ENCODE measurements at regions not wholly inside any gene's neighbourhood (a gene's known extent, or its start where the extent isn't known, plus 50 kb on each side); places are given as distances from the start of the nearest gene placed in this dataset.

GRCh38 chr2:150759106-150759505, 271.6 kb upstream of the RND3 start:
- no peak overlapping the region for H3K4me3 Mint-ChIP-seq
- CTCF ChIA-PET: no interaction called here
- no peaks in the 10 kb centered on the region for H3K36me3 Mint-ChIP-seq

GRCh38 chr2:150752229-150752628, 264.8 kb upstream of the RND3 start:
- CTCF ChIA-PET: interaction anchor here (0.7 kb wide), 1 partner anchor 487 kb away, joined by 3 read pairs; no protein-coding TSS in a partner anchor
- H3K27ac Mint-ChIP-seq: no peak overlapping the region
- DNase-seq: no peak
- no peak overlapping the region for H3K4me3 Mint-ChIP-seq
- H3K27me3 Mint-ChIP-seq: no peaks in the 10 kb centered on the region
- no peaks in the 10 kb centered on the region for H3K4me1 Mint-ChIP-seq
- H3K36me3 Mint-ChIP-seq: no peaks in the 10 kb centered on the region
- no peaks in the 10 kb centered on the region for H3K9me3 Mint-ChIP-seq

More at GRCh38 chr2:150759106-150759505, 271.6 kb upstream of the RND3 start:
- Mint-ChIP-seq H3K4me1 (no peaks in the 10 kb centered on the region), H3K27ac (no peak overlapping the region), H3K27me3 (no peaks in the 10 kb centered on the region), H3K9me3 (no peaks in the 10 kb centered on the region)
- DNase-seq: no peak

GRCh38 chr2:150750720-150751119, 263.3 kb upstream of the RND3 start:
- CTCF ChIA-PET: no interaction called here
- DNase-seq: no peak
- no peaks in the 10 kb centered on the region for H3K27me3 Mint-ChIP-seq
- no peaks in the 10 kb centered on the region for H3K4me1 Mint-ChIP-seq
- no peak overlapping the region for H3K4me3 Mint-ChIP-seq
- no peaks in the 10 kb centered on the region for H3K36me3 Mint-ChIP-seq
- no peak overlapping the region for H3K27ac Mint-ChIP-seq
- no peaks in the 10 kb centered on the region for H3K9me3 Mint-ChIP-seq

- no peak overlapping the region for H3K4me3 Mint-ChIP-seq
- no peaks in the 10 kb centered on the region for H3K4me1 Mint-ChIP-seq
- H3K27me3 Mint-ChIP-seq: no peaks in the 10 kb centered on the region
- no peaks in the 10 kb centered on the region for H3K36me3 Mint-ChIP-seq
- H3K27ac Mint-ChIP-seq: no peak overlapping the region
- H3K9me3 Mint-ChIP-seq: no peaks in the 10 kb centered on the region
- CTCF ChIA-PET: no interaction called here
- DNase-seq: no peak
Observed at GRCh38 chr2:150742094-150742493, 254.6 kb upstream of the RND3 start.

- H3K9me3 Mint-ChIP-seq: no peaks in the 10 kb centered on the region
- DNase-seq: no peak
- no peak overlapping the region for H3K27ac Mint-ChIP-seq
- no peaks in the 10 kb centered on the region for H3K27me3 Mint-ChIP-seq
- no peaks in the 10 kb centered on the region for H3K4me1 Mint-ChIP-seq
- CTCF ChIA-PET: no interaction called here
- H3K36me3 Mint-ChIP-seq: no peaks in the 10 kb centered on the region
- no peak overlapping the region for H3K4me3 Mint-ChIP-seq
Observed at GRCh38 chr2:150735894-150736498, 248.5 kb upstream of the RND3 start.

GRCh38 chr2:150733051-150733618, 245.7 kb upstream of the RND3 start:
- no peaks in the 10 kb centered on the region for H3K27me3 Mint-ChIP-seq
- no peak for DNase-seq
- H3K4me3 Mint-ChIP-seq: no peak overlapping the region
- H3K9me3 Mint-ChIP-seq: no peaks in the 10 kb centered on the region
- no peak overlapping the region for H3K27ac Mint-ChIP-seq
- CTCF ChIA-PET: no interaction called here
- H3K4me1 Mint-ChIP-seq: no peaks in the 10 kb centered on the region
- H3K36me3 Mint-ChIP-seq: no peaks in the 10 kb centered on the region

GRCh38 chr2:150732491-150732890, 245.0 kb upstream of the RND3 start:
- no peaks in the 10 kb centered on the region for H3K36me3 Mint-ChIP-seq
- no peaks in the 10 kb centered on the region for H3K27me3 Mint-ChIP-seq
- no peaks in the 10 kb centered on the region for H3K9me3 Mint-ChIP-seq
- DNase-seq: no peak
- no peak overlapping the region for H3K4me3 Mint-ChIP-seq
- CTCF ChIA-PET: no interaction called here
- no peaks in the 10 kb centered on the region for H3K4me1 Mint-ChIP-seq
- H3K27ac Mint-ChIP-seq: no peak overlapping the region

GRCh38 chr2:150732064-150732463, 244.6 kb upstream of the RND3 start:
- Mint-ChIP-seq H3K27me3 (no peaks in the 10 kb centered on the region), H3K36me3 (no peaks in the 10 kb centered on the region), H3K4me3 (no peak overlapping the region), H3K9me3 (no peaks in the 10 kb centered on the region), H3K27ac (no peak overlapping the region), H3K4me1 (no peaks in the 10 kb centered on the region)
- DNase-seq: no peak
- CTCF ChIA-PET: no interaction called here

- DNase-seq: no peak
- Mint-ChIP-seq H3K27me3 (no peaks in the 10 kb centered on the region), H3K27ac (no peak overlapping the region), H3K4me3 (no peak overlapping the region), H3K4me1 (no peaks in the 10 kb centered on the region), H3K36me3 (no peaks in the 10 kb centered on the region), H3K9me3 (no peaks in the 10 kb centered on the region)
- CTCF ChIA-PET: no interaction called here
Observed at GRCh38 chr2:150729495-150729955, 242.1 kb upstream of the RND3 start.

GRCh38 chr2:150718280-150718679, 230.8 kb upstream of the RND3 start:
- Mint-ChIP-seq H3K27ac (no peak overlapping the region), H3K4me3 (no peak overlapping the region), H3K27me3 (no peaks in the 10 kb centered on the region), H3K36me3 (no peaks in the 10 kb centered on the region), H3K4me1 (no peaks in the 10 kb centered on the region), H3K9me3 (peaks cover 7% of the 10 kb centered on the region)
- CTCF ChIA-PET: no interaction called here
- DNase-seq: no peak

GRCh38 chr2:150716186-150716585, 228.7 kb upstream of the RND3 start:
- H3K4me1 Mint-ChIP-seq: no peaks in the 10 kb centered on the region
- DNase-seq: no peak

GRCh38 chr2:150715501-150715900, 228.0 kb upstream of the RND3 start:
- Mint-ChIP-seq H3K4me3 (no peak overlapping the region), H3K27ac (no peak overlapping the region), H3K36me3 (no peaks in the 10 kb centered on the region), H3K4me1 (no peaks in the 10 kb centered on the region), H3K27me3 (no peaks in the 10 kb centered on the region), H3K9me3 (peaks cover 3% of the 10 kb centered on the region)
- CTCF ChIA-PET: no interaction called here
- DNase-seq: no peak

More at GRCh38 chr2:150716186-150716585, 228.7 kb upstream of the RND3 start:
- H3K27me3 Mint-ChIP-seq: no peaks in the 10 kb centered on the region
- CTCF ChIA-PET: no interaction called here
- H3K9me3 Mint-ChIP-seq: peaks cover 5% of the 10 kb centered on the region
- H3K36me3 Mint-ChIP-seq: no peaks in the 10 kb centered on the region
- H3K4me3 Mint-ChIP-seq: no peak overlapping the region
- no peak overlapping the region for H3K27ac Mint-ChIP-seq

GRCh38 chr2:150710916-150711315, 223.4 kb upstream of the RND3 start:
- Mint-ChIP-seq H3K9me3 (no peaks in the 10 kb centered on the region), H3K4me3 (no peak overlapping the region), H3K36me3 (no peaks in the 10 kb centered on the region), H3K27me3 (no peaks in the 10 kb centered on the region), H3K4me1 (no peaks in the 10 kb centered on the region), H3K27ac (no peak overlapping the region)
- DNase-seq: no peak
- CTCF ChIA-PET: no interaction called here

- H3K27me3 Mint-ChIP-seq: no peaks in the 10 kb centered on the region
- no peak overlapping the region for H3K27ac Mint-ChIP-seq
- H3K4me1 Mint-ChIP-seq: no peaks in the 10 kb centered on the region
- H3K9me3 Mint-ChIP-seq: no peaks in the 10 kb centered on the region
- no peaks in the 10 kb centered on the region for H3K36me3 Mint-ChIP-seq
- DNase-seq: no peak
- no peak overlapping the region for H3K4me3 Mint-ChIP-seq
- CTCF ChIA-PET: no interaction called here
Observed at GRCh38 chr2:150710041-150710440, 222.6 kb upstream of the RND3 start.

GRCh38 chr2:150706561-150706960, 219.1 kb upstream of the RND3 start:
- Mint-ChIP-seq H3K36me3 (no peaks in the 10 kb centered on the region), H3K27me3 (no peaks in the 10 kb centered on the region), H3K27ac (no peak overlapping the region), H3K4me3 (no peak overlapping the region), H3K9me3 (no peaks in the 10 kb centered on the region), H3K4me1 (no peaks in the 10 kb centered on the region)
- no peak for DNase-seq
- CTCF ChIA-PET: interaction anchor here (1.3 kb wide), 1 partner anchor 12 kb away, joined by 4 read pairs; no protein-coding TSS in a partner anchor
